Inflammatory macrophage treated with lipopolysaccharide for 1 hour (primary cell): ENCODE measurements at regions not wholly inside any gene's neighbourhood (a gene's known extent, or its start where the extent isn't known, plus 50 kb on each side); places are given as distances from the start of the nearest gene placed in this dataset.
A peak's percentile ranks its signal among the peaks of the same experiment; 100 is the strongest.
"Not testable (repeated sequence)": the region's sequence is repeated elsewhere in the genome, so short reads cannot be mapped to it uniquely, and the experiment has no call there.

Source experiments
- DNase-seq, 2 donors: peaks; one replicate each; pipeline ENCODE4 v3.0.0-alpha.2; 2020 to 2022

DNA sequence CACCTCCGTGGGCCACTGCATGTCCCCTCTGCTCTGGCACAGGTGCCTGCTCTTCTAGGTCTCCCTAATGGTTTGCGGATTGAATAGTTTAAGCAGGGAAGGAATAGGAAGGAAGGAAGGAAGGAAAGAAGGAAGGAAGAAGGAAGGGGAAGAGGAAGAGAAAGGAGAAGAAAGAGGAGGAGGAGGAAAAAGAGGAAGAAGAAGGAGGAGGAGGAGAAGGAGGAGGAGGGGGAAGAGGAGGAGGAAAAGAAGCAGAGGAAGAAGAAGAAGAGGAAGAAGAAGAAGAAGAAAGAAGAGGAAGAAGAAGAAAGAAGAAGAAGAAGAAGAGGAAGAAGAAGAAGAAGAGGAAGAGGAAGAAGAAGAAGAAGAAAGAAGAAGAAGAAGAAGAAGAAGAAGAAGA, 376.8 kb upstream of the PODXL start:
- DNase-seq: not testable (repeated sequence)

DNA sequence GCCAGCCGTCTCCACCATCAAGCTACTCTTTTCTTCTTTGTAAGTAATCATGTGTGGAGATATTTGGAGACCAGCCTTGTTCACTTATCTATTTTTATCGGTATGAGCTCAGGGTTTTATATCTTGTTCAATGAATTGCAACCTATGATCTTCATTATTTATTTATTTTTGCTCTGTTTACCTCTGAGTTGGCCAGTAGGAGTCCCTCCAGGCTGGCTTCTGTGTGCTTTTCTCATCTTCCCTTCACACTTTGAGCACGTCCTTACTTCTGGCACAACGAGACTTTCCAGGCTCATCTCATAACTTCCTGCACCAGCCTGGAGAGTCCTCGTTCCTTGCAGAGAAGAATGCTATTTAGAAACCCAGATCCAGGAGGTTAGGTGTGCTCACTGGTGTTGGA, 375.8 kb upstream of the PODXL start:
- no peak for DNase-seq

DNA sequence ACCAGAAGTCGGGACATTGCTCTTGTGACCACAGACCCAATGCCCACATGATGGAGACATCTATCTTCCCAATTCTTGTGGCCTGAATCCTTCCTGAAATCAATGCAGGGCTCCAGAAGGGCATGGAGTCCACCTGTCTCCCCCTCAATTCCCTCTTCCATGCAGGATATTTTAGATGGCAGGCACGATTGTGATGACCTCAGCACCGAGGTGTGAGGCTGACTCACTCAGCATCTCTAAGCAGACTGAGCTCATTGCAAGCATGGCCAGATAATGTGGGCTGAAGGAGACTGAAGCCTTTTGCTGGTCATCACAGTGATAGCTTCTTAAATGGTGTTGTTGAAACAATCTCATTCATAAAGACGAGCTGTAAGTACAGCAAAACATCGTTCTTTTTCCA, 374.9 kb upstream of the PODXL start:
- no peak for DNase-seq

DNA sequence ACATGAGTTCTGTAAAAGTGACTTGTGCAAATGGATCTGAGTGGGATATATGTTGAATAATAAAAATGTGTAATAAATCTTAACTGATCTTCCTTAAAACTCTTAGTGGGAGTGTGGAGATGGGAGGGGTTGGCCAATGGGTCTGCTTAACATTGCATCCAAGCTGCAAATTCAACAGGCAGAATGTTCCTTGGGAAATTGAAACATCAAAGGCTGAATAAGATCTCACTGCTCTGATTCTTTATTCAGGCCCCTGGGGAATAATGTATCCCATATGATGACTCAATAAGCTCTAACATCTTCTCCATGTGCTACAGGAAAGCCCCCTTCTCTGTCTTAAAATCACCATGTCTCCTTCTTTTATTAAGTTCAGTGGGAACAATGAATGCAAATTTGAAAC, 373.2 kb upstream of the PODXL start:
- DNase-seq: no peak

DNA sequence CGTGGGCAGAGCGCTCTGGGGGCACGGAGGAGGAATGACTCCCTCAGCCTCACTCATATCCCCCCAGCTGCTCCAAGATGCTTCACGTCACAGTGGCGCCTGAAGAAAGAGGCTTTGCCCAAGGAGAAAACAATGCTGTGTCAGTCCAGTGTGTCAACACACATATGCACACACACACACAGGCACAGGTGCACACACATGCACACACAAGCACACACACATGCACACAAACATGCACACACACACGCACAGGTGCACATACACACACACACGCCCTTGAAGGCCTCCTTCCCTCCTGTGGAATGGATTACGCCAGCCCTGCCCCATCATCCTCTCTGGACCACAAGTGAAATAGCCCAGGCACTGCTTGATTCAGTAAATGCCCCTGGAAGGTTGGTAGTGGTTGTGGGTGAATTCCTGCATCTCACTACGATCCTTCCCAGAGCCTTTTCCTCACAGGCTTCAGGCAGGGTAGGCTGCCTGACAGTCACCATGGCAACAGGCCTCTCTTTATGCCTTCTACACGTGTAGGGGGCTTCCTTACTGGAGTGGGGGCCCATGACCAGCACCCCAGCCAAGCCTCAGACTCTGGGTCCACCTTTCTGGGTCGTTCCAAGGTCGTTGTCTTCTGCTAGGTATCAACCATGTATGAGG, 371.5 kb upstream of the PODXL start:
- no peak for DNase-seq

DNA sequence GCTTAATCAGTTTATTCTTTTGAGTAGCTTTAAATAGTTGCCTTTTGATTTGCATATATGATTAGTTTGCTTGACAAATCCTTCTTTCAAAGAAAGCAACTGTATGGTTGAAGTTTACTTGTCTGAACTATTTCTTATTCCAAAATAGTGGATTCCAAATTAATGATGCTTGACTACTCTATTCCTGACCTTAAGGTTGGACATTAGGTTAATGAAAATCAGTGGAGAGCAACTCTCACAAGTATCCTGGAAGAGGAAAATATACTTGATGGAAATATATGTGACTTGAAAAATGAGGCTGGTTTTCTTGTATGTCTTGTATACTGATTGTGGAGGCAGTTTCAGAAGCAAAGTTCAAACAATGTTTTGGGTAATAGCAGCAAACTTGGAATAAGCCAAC, 369.2 kb upstream of the PODXL start:
- no peak for DNase-seq

DNA sequence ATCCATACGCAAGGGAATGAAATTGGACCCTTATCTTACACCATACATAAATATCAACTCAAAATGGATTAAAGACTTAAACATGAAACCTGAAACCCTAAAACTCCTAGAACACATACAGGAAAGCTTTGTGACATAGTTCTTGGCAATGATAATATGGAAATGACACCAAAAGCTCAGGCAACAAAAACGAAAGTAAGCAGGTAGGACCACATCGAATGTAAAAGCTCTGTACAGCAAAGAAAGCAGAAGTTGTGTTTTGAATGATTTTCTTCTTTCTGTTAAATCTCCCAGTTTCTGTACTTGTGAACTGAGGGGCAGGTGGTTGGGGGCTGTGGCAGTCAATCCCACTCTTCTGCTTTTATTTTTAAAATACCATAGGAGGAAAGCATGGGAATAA, 368.4 kb upstream of the PODXL start:
- no peak for DNase-seq

DNA sequence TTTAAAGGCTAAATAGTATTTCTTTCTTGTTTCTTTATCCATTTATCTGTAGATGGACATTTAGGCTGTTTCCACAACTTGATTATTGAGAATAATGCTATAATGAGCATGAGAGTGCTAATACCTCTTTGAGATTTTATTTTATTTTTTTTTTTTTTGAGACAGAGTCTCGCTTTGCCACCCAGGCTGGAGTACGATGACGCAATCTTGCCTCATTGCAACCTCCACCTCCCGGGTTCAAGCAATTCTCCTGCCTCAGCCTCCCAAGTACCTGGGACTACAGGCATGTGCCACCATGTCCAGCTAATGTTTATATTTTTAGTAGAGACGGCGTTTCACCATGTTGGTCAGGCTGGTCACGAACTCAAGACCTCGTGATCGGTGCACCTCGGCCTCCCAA, 366.5 kb upstream of the PODXL start:
- not testable (repeated sequence) for DNase-seq

DNA sequence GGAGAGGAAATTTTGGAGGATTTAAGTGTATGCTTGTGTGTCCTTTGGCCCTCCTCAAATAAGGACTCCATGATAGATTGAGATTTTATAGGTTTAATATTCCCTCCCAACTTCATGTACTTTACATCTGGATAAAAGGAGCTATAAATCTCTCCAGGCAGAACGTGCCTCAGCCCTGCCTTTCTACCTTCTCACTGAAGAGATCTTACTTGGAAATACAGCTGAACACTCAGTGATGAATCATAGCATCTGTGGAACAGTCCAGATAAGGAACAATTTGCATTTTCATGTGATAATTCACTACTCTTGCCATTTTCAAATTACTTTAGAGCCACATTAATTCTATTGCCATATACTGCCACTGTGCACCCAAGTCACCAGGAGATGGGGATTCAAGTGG, 364.6 kb upstream of the PODXL start:
- DNase-seq: no peak

DNA sequence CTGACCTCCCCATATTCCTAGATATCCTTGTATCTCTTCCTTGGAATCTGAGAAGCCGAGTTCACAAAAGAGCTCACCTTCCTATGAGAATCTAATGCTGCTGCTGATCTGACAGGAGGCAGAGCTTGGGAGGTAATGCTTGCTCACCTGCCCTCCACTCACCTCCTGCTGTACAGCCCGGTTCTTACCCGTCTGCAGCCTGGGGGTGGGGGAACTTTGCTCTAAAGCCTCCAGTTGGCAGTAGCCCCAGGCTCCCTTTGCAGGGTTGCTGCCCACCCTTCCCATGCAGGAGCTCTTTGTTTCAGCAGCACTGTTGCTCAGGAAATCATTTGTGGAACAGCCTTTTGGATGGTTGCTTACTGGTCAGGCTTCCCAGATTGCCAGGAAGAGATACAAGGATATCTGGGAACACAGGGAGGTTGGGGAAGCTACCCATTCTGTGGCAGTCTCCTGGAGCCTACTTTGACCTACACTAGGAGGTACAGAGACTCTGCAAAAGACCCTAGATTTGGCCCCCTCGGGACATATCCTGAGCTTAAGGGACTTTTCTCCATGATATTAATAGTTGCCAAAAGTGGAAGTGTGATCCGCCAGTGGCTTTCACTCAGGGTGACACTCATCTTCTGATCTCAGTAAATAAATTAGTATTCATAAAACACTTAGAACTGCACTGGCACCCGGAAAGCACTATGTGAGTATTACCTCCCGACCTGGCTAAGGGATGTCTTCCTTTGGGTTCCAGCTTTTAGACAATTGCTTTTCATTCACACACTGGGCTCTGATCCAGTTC, 363.7 kb upstream of the PODXL start:
- DNase-seq: no peak

DNA sequence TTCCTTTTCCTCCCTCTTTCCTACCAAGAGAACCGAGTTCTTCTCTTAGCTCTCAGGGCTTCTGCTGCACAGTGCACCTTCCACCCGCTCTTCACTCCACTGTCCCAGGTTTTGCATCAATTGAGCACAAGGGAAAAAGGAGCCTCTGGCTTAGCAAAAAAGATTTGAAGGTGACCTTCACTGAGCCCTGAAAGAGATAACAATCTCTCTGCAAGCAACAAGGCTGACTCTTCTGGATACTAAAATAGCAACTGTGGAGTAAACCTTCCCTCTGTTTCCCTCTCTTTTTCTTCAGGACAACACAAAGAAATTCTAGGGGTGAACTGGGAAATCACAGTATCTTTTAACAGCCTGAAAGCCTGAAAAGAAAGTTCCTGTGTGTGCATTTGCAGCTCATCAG, 354.7 kb upstream of the PODXL start:
- no peak for DNase-seq

DNA sequence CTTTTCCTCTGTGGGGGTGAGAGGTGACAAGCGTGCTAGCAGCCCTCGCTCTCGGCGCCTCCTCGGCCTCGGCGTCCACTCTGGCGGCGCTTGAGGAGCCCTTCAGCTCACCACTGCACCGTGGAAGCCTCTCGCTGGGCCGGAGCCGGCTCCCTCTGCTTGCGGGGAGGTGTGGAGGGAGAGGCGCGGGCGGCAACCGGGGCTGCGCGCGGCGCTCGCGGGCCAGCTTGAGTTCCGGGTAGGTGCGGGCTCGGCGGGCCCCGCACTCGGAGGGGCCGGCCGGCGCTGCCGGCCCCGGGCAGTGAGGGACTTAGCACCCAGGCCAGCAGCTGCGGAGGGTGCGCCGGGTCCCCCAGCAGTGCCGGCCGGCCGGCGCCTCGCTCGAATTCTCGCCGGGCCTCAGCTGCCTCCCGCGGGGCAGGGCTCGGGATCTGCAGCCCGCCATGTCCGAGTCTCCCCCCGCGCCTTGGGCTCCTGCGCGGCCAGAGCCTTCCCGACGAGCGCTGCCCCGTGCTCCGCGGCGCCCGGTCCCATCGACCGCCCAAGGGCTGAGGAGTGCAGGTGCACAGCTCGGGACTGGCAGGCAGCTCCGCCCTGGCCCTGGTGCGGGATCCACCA, 352.8 kb upstream of the PODXL start:
- no peak for DNase-seq

DNA sequence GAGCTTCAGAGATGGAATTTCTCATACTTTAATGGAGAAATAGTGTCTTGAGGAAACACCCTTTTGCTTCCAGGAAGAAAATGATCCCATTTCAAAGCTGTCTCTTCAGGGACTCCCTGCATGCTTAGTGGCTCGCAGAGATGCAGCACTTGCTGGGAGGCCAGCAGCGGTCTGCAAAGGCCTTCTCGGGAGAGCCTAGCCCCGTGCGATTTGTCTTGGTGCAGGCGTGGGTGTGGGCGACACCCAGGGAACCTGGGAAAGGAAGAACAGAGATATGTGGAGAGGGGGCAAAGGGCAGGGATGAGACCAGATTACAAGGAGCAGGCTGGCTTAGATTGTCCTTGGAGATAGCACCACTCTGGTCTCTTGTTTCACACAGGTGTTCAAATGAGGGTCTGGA, 352.3 kb upstream of the PODXL start:
- DNase-seq: no peak

DNA sequence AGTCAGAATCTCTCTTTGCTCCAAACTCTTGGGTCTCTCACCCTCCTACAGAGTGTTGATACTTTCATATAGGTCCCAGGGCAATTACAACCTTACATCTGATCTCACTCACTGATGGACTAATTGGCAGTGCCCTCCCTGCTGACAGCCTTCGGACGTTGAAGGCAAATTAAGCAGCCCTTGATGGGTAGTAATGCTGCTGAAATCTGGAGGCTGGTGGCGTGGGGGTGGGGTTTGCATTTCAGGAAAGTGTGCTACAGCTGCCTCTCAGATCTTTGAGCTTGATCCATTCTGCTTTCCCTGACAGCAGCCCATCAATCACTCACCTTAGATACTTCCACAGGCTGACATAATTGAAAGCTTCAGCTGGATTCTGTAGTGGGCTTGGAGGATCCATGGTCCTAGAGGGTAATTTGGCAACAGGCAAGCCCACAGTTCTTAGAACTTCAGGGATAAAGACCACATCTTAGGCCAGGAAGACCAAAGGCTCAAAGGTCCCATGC, 349.1 kb upstream of the PODXL start:
- DNase-seq: no peak

DNA sequence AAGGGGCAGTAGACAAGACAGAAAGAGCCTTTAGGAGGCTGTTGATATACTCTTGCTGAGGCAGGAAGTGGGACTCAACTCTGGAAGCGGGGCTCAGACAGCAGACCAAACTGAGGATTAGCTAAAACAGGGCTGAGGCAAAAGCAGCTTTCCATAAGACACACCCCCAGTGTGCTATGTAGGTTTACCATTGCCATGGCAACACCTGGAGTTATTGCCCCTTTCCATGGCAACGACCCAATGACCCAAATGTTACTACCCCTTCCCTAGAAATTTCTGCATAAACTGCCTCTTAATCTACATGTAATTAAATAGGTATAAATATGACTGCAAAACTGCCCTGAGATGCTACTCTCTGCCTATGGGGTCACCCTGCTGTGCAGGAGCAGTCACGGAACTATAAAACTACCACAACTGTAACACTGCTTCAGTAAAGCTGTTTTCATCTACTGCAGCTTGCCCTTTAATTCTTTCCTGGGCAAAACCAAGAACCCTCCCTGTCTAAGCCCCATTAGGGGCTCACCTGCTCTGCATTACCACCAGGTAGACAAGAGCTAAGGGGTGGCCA, 348.4 kb upstream of the PODXL start:
- DNase-seq: no peak

DNA sequence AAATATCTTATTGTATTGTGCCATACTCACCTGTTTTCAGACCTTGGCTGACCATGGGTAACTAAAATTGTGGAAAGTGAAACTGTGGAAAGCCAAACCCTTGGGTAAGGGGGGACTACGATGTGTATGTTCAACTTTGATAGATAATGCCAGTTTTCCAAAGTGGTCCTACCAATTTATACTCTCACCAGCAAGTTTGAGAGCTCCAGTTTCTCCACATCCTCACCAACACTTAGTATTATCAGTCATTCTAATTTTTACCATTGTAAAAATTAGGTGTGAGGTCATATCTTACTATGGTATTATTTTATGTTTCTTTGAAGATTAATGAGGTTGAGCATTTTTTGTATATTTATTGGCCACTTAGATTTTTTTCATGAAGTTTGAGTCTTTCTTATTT, 346.9 kb upstream of the PODXL start:
- no peak for DNase-seq

DNA sequence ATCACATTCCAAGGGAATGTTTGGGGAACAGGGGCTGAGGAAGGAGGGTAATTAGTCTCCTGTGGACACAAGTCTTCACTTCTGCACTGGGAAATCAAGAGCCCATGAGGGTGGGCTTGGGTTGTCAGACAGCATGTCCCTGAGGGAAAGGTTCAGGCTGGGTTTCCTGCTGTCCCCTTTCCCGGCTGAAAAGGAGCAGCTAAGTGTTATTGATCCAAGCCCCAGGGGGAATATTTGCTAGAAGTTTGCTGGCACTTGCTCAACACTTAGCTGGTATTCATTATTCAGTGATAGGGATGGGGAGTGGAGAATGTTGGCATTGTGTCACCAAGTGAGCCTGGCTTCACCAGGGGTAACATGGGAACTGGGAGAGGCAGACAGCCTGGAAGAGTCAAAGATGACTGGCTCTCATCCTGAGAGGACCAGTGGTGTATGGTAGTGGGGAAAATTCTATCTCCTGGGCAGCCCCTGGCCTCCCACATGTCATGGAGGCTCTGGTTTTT, 344.4 kb upstream of the PODXL start:
- no peak for DNase-seq

DNA sequence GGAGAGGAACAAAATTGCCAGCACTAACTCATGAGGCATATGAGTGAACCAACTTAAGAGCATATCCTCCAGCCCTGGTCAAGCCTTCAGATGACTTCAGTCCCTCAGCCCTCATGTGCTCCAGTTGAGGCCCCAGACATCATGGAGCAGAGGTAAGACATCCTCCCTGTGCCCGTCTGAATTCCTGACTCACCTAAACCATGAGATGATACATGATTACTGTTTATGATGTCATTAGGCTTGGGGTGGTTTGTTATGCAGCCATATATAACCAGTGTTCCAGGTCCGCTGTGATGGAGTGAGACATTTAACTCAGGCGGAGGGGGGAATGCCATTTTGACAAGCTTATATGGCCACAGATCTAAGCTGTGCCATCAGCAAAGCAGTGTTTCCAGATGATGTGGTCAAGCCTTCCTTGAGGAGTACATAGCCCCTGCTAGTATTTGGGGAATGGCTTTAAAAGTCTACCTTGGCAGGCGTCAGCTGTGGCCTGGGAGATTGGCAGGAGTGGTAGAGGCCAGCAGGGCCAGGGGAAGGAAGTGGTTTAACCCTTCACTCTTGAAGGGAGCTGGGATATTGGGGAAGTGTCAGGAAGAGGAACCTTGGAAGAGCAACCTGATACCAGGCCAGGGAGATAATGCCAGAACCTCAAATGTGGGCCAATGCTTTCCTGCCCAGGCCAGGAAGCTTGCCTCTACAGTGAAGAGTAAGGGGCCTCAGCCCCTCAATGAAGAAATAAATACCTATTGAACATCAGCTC, 343.0 kb upstream of the PODXL start:
- no peak for DNase-seq

DNA sequence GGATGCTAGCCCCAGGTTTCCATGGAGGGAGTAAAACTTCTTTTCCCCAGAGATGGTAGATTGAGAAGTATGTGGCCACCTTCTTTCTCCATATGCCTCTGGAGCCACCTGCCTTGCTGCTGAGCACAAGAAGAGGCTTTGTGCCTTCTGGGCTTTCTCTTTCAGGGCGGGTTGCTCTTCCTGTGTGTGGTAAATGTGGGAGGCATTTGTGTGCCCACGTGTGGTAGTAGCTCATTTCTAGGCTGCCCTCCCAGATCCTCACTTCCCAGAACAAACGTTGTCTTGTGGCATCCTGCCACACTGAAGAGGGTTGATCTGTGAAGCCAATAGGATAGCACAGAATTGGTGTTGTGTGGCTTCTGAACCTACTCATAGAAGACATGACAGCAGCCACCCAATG, 342.0 kb upstream of the PODXL start:
- DNase-seq: peak; percentile 5 to 14

DNA sequence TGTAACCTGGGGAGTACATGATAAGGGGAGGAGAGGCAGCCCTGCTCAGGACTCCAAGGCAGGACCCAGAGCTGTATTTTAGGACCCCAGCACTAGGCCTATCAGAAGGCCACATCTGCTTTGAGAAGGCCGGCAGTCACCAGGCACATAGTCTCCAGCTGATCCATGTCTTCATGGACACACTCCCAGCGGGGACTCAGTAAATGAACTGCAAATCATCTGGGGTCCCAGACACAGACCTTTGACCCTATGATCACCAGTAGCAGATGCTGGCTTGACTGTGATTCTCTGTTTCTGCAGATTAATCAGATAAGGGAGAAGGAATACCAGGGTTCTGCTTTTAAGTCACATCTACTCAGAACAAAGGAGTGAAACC, 341.4 kb upstream of the PODXL start:
- DNase-seq: no peak

DNA sequence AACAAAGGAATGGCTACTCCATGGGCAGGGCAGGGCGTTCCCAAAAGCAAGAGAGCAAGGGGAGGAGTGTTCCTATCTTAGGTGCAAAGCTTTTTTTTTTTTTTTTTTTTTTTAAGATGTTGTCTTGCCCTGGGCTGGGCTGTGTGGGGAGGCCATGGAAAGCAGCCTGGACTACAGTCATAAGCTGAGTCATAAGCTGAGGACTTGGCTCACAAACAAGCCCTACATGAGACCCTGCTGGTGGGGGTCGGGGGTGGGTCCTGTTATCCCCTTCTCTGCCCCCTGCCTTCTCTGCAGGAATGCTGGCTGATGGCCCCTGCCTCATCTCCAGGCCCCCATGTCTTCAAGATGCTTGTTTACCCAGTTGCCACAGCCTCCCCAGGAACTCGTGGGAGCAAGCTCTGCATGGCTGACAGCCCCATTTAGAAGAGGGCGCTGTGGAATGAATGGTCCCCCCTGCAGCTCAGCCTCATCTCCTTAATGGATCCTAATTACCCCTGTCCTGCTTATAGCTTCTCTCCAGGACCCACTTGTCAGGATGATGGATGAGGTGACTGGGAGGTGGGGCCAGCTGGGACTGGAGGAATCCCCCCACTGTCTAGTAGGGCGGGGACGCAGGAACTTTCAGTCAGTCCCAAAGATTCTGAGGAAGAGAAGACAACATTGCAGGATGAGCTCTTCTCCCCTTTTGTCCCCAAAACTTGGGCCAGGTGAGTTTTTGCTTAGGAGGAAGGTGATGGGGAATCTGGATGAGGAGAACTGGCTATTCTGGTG, 340.8 kb upstream of the PODXL start:
- no peak for DNase-seq
